ENCODE measurements at regions not wholly inside any gene's neighbourhood (a gene's known extent, or its start where the extent isn't known, plus 50 kb on each side); places are given as distances from the start of the nearest gene placed in this dataset.
"Not testable (repeated sequence)": the region's sequence is repeated elsewhere in the genome, so short reads cannot be mapped to it uniquely, and the experiment has no call there.

- peaks cover 0 to 9% of the 10 kb centered on the region in 2 donors for H3K4me1 Mint-ChIP-seq
- H3K36me3 Mint-ChIP-seq = no peaks in the 10 kb centered on the region
- peaks cover 0 to 2% (median 0%) of the 10 kb centered on the region in 3 donors for H3K27me3 Mint-ChIP-seq (ENCODE audit: low read depth in 3 of 3)
- peak overlapping the region; percentile 82 to 89 (median 83) for H3K4me3 Mint-ChIP-seq
- peak overlapping the region in 4 of 6 donors; percentile 14 to 86 (median 78) for H3K27ac Mint-ChIP-seq
- peaks cover 0 to 3% (median 0%) of the 10 kb centered on the region in 6 donors for H3K9me3 Mint-ChIP-seq
- no peak for DNase-seq
These were observed 109.8 kb upstream of the EGLN3 start for GRCh38 chr14:34060651-34060999.

GRCh38 chr14:34059925-34060650 lies 109.2 kb upstream of the EGLN3 start:
- Mint-ChIP-seq H3K4me3 (peak overlapping the region; percentile 82 to 89 (median 83)), H3K27ac (peak overlapping the region in 4 of 6 donors; percentile 14 to 86 (median 78)), H3K27me3 (ENCODE audit: low read depth in 3 of 3) (peaks cover 0 to under 1% (median 0%) of the 10 kb centered on the region in 3 donors), H3K9me3 (peaks cover 0 to 3% (median 0%) of the 10 kb centered on the region in 6 donors), H3K4me1 (peaks cover 0 to 9% of the 10 kb centered on the region in 2 donors), H3K36me3 (no peaks in the 10 kb centered on the region)
- peak; percentile 42 to 57 (median 51) for DNase-seq

- Mint-ChIP-seq H3K4me1 (peaks cover 0 to 9% of the 10 kb centered on the region in 2 donors), H3K36me3 (no peaks in the 10 kb centered on the region), H3K9me3 (peaks cover 0 to 3% (median 0%) of the 10 kb centered on the region in 6 donors), H3K27me3 (ENCODE audit: low read depth in 3 of 3) (no peaks in the 10 kb centered on the region), H3K4me3 (peak overlapping the region; percentile 59 to 75 (median 70)), H3K27ac (no peak overlapping the region)
- no peak for DNase-seq
These were observed 108.4 kb upstream of the EGLN3 start for GRCh38 chr14:34059037-34059924.

GRCh38 chr14:34058510-34058909 lies 107.6 kb upstream of the EGLN3 start:
- Mint-ChIP-seq H3K27me3 (ENCODE audit: low read depth in 3 of 3) (peaks cover 0 to 3% (median 0%) of the 10 kb centered on the region in 3 donors), H3K9me3 (peaks cover 0 to 3% (median 0%) of the 10 kb centered on the region in 6 donors), H3K4me3 (no peak overlapping the region), H3K27ac (no peak overlapping the region), H3K4me1 (peaks cover 0 to 9% of the 10 kb centered on the region in 2 donors), H3K36me3 (no peaks in the 10 kb centered on the region)
- DNase-seq = no peak

GRCh38 chr14:34056046-34056445 lies 105.2 kb upstream of the EGLN3 start:
- Mint-ChIP-seq H3K9me3 (peaks cover 0 to 2% (median 0%) of the 10 kb centered on the region in 6 donors), H3K4me3 (no peak overlapping the region), H3K4me1 (peaks cover 17 to 21% of the 10 kb centered on the region in 2 donors), H3K27ac (no peak overlapping the region), H3K27me3 (ENCODE audit: low read depth in 3 of 3) (peaks cover 0 to 6% (median 4%) of the 10 kb centered on the region in 3 donors), H3K36me3 (no peaks in the 10 kb centered on the region)
- no peak for DNase-seq

- H3K27ac Mint-ChIP-seq = no peak overlapping the region
- no peaks in the 10 kb centered on the region for H3K9me3 Mint-ChIP-seq
- DNase-seq = no peak
- H3K36me3 Mint-ChIP-seq = no peaks in the 10 kb centered on the region
- H3K27me3 Mint-ChIP-seq (ENCODE audit: low read depth in 3 of 3) = peaks cover 0 to 7% (median 6%) of the 10 kb centered on the region in 3 donors
- H3K4me3 Mint-ChIP-seq = no peak overlapping the region
- H3K4me1 Mint-ChIP-seq = peaks cover 17 to 18% of the 10 kb centered on the region in 2 donors
These were observed 104.5 kb upstream of the EGLN3 start for GRCh38 chr14:34055157-34055950.

GRCh38 chr14:34053666-34054065 lies 102.8 kb upstream of the EGLN3 start:
- Mint-ChIP-seq H3K4me3 (no peak overlapping the region), H3K4me1 (peaks cover 13 to 17% of the 10 kb centered on the region in 2 donors), H3K36me3 (no peaks in the 10 kb centered on the region), H3K27ac (no peak overlapping the region), H3K9me3 (no peaks in the 10 kb centered on the region), H3K27me3 (ENCODE audit: low read depth in 3 of 3) (peaks cover 0 to 8% (median 8%) of the 10 kb centered on the region in 3 donors)
- DNase-seq = no peak

GRCh38 chr14:34052658-34053014 lies 101.8 kb upstream of the EGLN3 start:
- Mint-ChIP-seq H3K27ac (no peak overlapping the region), H3K36me3 (no peaks in the 10 kb centered on the region), H3K4me1 (peaks cover 13 to 17% of the 10 kb centered on the region in 2 donors), H3K4me3 (no peak overlapping the region), H3K9me3 (no peaks in the 10 kb centered on the region), H3K27me3 (ENCODE audit: low read depth in 3 of 3) (peaks cover 0 to 8% (median 8%) of the 10 kb centered on the region in 3 donors)
- no peak for DNase-seq

- no peaks in the 10 kb centered on the region for H3K36me3 Mint-ChIP-seq
These were observed 101.2 kb upstream of the EGLN3 start for GRCh38 chr14:34051966-34052657.

GRCh38 chr14:34050606-34051005 lies 99.7 kb upstream of the EGLN3 start:
- H3K9me3 Mint-ChIP-seq = no peaks in the 10 kb centered on the region
- DNase-seq = no peak
- no peak overlapping the region for H3K4me3 Mint-ChIP-seq
- H3K27me3 Mint-ChIP-seq (ENCODE audit: low read depth in 3 of 3) = peaks cover 0 to 10% (median 8%) of the 10 kb centered on the region in 3 donors
- H3K27ac Mint-ChIP-seq = no peak overlapping the region
- H3K36me3 Mint-ChIP-seq = peaks cover 0 to 2% (median 0%) of the 10 kb centered on the region in 3 donors
- H3K4me1 Mint-ChIP-seq = peaks cover 17% of the 10 kb centered on the region in 2 donors

More at GRCh38 chr14:34051966-34052657, 101.2 kb upstream of the EGLN3 start:
- Mint-ChIP-seq H3K4me3 (no peak overlapping the region), H3K9me3 (no peaks in the 10 kb centered on the region), H3K27me3 (ENCODE audit: low read depth in 3 of 3) (peaks cover 0 to 8% (median 8%) of the 10 kb centered on the region in 3 donors), H3K4me1 (peaks cover 13 to 17% of the 10 kb centered on the region in 2 donors), H3K27ac (no peak overlapping the region)
- DNase-seq = no peak

- Mint-ChIP-seq H3K4me3 (no peak overlapping the region), H3K4me1 (peaks cover 17 to 21% of the 10 kb centered on the region in 2 donors), H3K27me3 (ENCODE audit: low read depth in 3 of 3) (peaks cover 0 to 10% (median 8%) of the 10 kb centered on the region in 3 donors), H3K9me3 (no peaks in the 10 kb centered on the region), H3K27ac (no peak overlapping the region), H3K36me3 (peaks cover 0 to 2% (median 0%) of the 10 kb centered on the region in 3 donors)
- no peak for DNase-seq
These were observed 98.9 kb upstream of the EGLN3 start for GRCh38 chr14:34049790-34050189.

- not testable (repeated sequence) for H3K4me3 Mint-ChIP-seq, DNase-seq, H3K9me3 Mint-ChIP-seq, H3K27ac Mint-ChIP-seq, H3K36me3 Mint-ChIP-seq
- Mint-ChIP-seq H3K27me3 (ENCODE audit: low read depth in 3 of 3) (peaks cover 0 to 11% (median 10%) of the 10 kb centered on the region in 3 donors), H3K4me1 (peaks cover 21 to 27% of the 10 kb centered on the region in 2 donors)
These were observed 98.3 kb upstream of the EGLN3 start for GRCh38 chr14:34049187-34049586.
